ENCODE measurements at regions not wholly inside any gene's neighbourhood (a gene's known extent, or its start where the extent isn't known, plus 50 kb on each side); places are given as distances from the start of the nearest gene placed in this dataset.

DNA sequence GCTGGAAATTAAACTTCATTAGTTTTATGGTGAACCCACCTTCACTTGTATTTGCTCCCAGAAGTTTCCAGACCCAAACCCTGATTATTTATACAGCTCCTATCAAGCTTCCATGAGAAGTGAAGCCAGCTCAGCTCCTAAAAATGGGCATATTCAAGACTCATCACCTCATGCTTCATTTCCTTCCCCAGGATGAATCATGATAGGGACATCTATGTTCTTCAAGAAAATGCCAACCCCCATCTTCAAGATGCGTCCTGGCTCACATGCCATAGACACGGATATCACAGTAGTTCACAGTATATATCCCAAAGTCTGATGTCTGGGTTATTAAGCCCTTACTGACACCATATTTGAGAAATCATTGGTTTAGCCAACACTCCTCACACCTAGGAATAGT, 217.6 kb downstream of the NPR3 start:
- TF ChIP-seq, protein P1, sequence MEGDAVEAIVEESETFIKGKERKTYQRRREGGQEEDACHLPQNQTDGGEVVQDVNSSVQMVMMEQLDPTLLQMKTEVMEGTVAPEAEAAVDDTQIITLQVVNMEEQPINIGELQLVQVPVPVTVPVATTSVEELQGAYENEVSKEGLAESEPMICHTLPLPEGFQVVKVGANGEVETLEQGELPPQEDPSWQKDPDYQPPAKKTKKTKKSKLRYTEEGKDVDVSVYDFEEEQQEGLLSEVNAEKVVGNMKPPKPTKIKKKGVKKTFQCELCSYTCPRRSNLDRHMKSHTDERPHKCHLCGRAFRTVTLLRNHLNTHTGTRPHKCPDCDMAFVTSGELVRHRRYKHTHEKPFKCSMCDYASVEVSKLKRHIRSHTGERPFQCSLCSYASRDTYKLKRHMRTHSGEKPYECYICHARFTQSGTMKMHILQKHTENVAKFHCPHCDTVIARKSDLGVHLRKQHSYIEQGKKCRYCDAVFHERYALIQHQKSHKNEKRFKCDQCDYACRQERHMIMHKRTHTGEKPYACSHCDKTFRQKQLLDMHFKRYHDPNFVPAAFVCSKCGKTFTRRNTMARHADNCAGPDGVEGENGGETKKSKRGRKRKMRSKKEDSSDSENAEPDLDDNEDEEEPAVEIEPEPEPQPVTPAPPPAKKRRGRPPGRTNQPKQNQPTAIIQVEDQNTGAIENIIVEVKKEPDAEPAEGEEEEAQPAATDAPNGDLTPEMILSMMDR (IDR thresholded peaks at IDR 0.05) = no peak
- no peak for TF ChIP-seq EP300 (IDR thresholded peaks at IDR 0.05)

All from ovary (tissue), 3 donors.